ENCODE measurements at regions not wholly inside any gene's neighbourhood (a gene's known extent, or its start where the extent isn't known, plus 50 kb on each side); places are given as distances from the start of the nearest gene placed in this dataset.

DNA sequence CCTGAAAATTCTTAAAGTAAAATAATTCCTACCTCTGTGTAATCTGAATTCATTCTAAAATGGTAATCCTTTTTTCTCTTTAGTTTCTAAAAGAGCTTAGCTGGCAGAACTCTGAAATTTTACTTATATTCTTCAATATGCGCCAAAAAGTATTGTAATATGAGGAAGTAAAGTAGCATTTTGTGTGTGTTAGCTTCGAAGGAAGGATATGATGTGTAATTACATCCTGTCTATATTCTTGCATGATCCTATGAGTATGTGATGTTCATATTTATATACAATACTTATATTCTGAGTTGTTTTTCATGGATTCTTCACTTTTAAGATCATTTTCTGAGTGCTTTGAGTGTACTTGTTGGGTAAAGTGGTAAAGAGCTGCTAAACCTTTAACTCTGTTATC lies 402.9 kb upstream of the PKDCC start:
- H3K4me3 Mint-ChIP-seq = no peak overlapping the region
- no peaks in the 10 kb centered on the region for H3K36me3 Mint-ChIP-seq (ENCODE audit: insufficient read depth in 2 of 2)
- no peak overlapping the region for H3K27ac Mint-ChIP-seq
- no peaks in the 10 kb centered on the region for H3K4me1 Mint-ChIP-seq (ENCODE audit: low read depth)
- H3K27me3 Mint-ChIP-seq (ENCODE audit: low read depth) = peaks cover 9% of the 10 kb centered on the region
- no peak for DNase-seq
- ATAC-seq (replicated peaks in 1 of 2) = no peak
- peaks cover 0 to 3% of the 10 kb centered on the region in 2 donors for H3K9me3 Mint-ChIP-seq

DNA sequence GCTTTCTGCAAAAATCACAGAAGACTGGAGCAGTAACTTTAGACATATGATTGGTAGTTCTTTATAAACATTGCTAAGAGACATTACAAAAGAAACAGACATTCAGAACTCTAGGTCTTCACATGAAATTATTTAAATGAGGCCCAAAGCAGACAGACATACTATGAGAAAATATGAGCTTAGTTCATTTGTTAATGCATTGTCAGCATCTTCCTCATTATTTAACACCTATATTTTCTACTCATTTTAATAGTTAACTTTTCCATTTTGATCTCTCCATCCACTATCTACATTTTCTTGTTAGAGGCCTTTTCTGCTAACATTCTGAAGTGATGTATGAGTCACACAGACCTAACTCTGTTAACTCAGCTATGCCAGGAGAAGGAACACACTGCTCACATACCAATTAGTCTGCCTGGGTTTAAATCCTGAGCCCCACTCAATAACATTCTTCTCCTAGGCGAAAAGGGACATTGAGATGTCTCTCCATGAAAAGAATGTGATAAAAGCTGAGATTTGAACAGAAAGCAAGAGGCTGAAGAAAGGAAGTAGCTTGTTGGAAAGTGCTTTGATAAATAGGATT lies 400.3 kb upstream of the PKDCC start:
- Mint-ChIP-seq H3K4me1 (ENCODE audit: low read depth) (no peaks in the 10 kb centered on the region), H3K9me3 (no peaks in the 10 kb centered on the region), H3K4me3 (no peak overlapping the region), H3K36me3 (ENCODE audit: insufficient read depth in 2 of 2) (no peaks in the 10 kb centered on the region), H3K27me3 (ENCODE audit: low read depth) (peaks cover 9% of the 10 kb centered on the region), H3K27ac (no peak overlapping the region)
- ATAC-seq (replicated peaks in 1 of 2) (no peak), DNase-seq (no peak)

DNA sequence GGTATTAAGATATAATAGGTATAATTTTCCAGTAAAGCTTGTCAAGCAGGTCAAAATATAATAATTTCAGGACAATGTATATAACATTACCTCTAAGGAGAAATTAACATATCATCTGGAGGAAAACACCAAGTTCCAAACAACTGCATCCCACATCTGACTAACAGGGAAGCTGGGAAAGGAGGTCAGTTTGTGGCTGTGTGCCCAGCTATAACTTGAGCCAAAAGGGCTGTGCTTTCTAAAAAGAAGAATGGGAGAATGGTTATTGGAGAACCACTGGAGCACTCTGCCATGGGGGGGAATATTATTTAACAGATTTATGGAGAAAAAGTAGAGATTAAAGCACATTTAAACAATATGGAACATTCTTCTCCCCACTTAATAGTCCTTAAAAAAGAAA lies 390.6 kb upstream of the PKDCC start:
- DNase-seq = no peak
- no peaks in the 10 kb centered on the region for H3K4me1 Mint-ChIP-seq (ENCODE audit: low read depth)

DNA sequence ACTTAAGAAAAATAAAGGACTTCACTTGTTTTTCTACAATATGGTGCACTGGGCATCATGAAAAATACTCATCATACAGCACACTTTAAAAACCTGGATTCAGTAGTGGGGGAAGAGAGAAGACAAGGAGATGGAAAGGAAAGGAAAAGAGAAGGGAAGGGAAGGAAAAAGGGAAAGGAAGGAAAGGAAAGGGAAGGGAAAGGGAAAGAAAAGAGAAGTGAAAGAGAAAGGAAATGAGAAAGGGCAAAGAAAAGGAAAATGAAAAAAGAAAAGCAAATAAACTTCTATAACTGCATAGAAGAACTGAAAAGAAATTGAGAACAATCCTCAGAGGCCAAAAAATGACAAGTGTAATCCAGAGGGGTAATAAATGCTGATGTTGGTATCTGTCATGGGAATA lies 388.1 kb upstream of the PKDCC start:
- DNase-seq = no peak
- no peak overlapping the region for H3K27ac Mint-ChIP-seq
- H3K4me3 Mint-ChIP-seq = no peak overlapping the region
- ATAC-seq (replicated peaks in 1 of 2) = no peak
- H3K27me3 Mint-ChIP-seq (ENCODE audit: low read depth) = no peaks in the 10 kb centered on the region
- H3K9me3 Mint-ChIP-seq = no peaks in the 10 kb centered on the region
- no peaks in the 10 kb centered on the region for H3K4me1 Mint-ChIP-seq (ENCODE audit: low read depth)
- no peaks in the 10 kb centered on the region for H3K36me3 Mint-ChIP-seq (ENCODE audit: insufficient read depth in 2 of 2)

More for the DNA sequence above, 390.6 kb upstream of the PKDCC start:
- no peaks in the 10 kb centered on the region for H3K27me3 Mint-ChIP-seq (ENCODE audit: low read depth)
- ATAC-seq (replicated peaks in 1 of 2) = no peak
- H3K27ac Mint-ChIP-seq = no peak overlapping the region
- no peak overlapping the region for H3K4me3 Mint-ChIP-seq
- H3K36me3 Mint-ChIP-seq (ENCODE audit: insufficient read depth in 2 of 2) = no peaks in the 10 kb centered on the region
- H3K9me3 Mint-ChIP-seq = no peaks in the 10 kb centered on the region

GRCh38 chr2:41662461-41662860 lies 385.4 kb upstream of the PKDCC start:
- H3K4me1 Mint-ChIP-seq (ENCODE audit: low read depth) = no peaks in the 10 kb centered on the region
- no peaks in the 10 kb centered on the region for H3K36me3 Mint-ChIP-seq (ENCODE audit: insufficient read depth in 2 of 2)
- H3K4me3 Mint-ChIP-seq = no peak overlapping the region
- ATAC-seq (replicated peaks in 1 of 2) (no peak), DNase-seq (no peak)
- H3K9me3 Mint-ChIP-seq = no peaks in the 10 kb centered on the region
- no peaks in the 10 kb centered on the region for H3K27me3 Mint-ChIP-seq (ENCODE audit: low read depth)
- no peak overlapping the region for H3K27ac Mint-ChIP-seq

DNA sequence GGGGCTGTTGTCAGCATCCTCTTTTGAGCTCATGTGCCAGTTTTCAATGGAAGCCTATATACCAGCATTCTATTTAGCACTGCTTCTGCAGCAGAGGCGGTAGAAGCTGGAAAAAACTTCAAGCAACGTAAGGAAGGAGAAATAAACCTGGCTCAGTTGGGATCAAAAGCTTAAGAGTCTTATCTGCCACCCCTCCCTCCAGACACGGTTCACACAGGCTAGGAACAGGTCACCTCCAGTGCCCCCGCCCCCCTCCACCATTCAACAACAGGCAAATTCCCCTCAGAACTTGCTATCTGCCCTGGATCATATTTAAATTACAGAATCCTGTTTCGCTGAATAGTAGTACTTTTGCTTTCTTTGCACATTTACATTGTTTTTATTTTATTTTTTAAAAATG lies 384.8 kb upstream of the PKDCC start:
- Mint-ChIP-seq H3K27me3 (ENCODE audit: low read depth) (no peaks in the 10 kb centered on the region), H3K27ac (no peak overlapping the region), H3K9me3 (no peaks in the 10 kb centered on the region), H3K36me3 (ENCODE audit: insufficient read depth in 2 of 2) (no peaks in the 10 kb centered on the region), H3K4me3 (no peak overlapping the region), H3K4me1 (ENCODE audit: low read depth) (no peaks in the 10 kb centered on the region)
- ATAC-seq (replicated peaks in 1 of 2) = no peak
- no peak for DNase-seq

DNA sequence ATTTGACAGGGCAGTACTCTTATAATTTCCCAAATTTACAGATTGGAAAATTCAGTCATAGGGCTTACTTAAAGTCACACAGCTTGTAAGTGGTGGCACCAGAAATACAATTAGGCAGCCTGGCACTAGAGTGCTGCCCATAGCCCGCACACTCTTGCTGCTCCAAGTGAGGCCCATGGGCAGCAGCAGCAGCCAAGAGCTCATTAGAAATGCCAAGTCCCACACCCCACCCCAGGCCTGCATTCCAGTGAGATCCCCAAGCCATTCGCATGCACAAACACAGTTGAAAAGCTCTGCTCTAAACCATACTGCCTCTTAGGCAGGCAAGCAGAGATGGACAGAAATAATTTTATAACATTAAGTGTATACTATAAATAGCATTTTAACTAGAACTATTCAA lies 379.3 kb upstream of the PKDCC start:
- no peak for DNase-seq
- no peak for ATAC-seq (replicated peaks in 1 of 2)
- H3K4me3 Mint-ChIP-seq = no peak overlapping the region
- H3K9me3 Mint-ChIP-seq = no peaks in the 10 kb centered on the region
- H3K4me1 Mint-ChIP-seq (ENCODE audit: low read depth) = no peaks in the 10 kb centered on the region
- peaks cover 4% of the 10 kb centered on the region for H3K27me3 Mint-ChIP-seq (ENCODE audit: low read depth)
- no peak overlapping the region for H3K27ac Mint-ChIP-seq
- no peaks in the 10 kb centered on the region for H3K36me3 Mint-ChIP-seq (ENCODE audit: insufficient read depth in 2 of 2)

- Mint-ChIP-seq H3K36me3 (ENCODE audit: insufficient read depth in 2 of 2) (no peaks in the 10 kb centered on the region), H3K4me3 (no peak overlapping the region), H3K27ac (no peak overlapping the region), H3K4me1 (ENCODE audit: low read depth) (no peaks in the 10 kb centered on the region), H3K27me3 (ENCODE audit: low read depth) (peaks cover under 1% of the 10 kb centered on the region), H3K9me3 (no peaks in the 10 kb centered on the region)
- ATAC-seq (replicated peaks in 1 of 2) = no peak
- no peak for DNase-seq
Observed at GRCh38 chr2:41678639-41679038, 369.2 kb upstream of the PKDCC start.

DNA sequence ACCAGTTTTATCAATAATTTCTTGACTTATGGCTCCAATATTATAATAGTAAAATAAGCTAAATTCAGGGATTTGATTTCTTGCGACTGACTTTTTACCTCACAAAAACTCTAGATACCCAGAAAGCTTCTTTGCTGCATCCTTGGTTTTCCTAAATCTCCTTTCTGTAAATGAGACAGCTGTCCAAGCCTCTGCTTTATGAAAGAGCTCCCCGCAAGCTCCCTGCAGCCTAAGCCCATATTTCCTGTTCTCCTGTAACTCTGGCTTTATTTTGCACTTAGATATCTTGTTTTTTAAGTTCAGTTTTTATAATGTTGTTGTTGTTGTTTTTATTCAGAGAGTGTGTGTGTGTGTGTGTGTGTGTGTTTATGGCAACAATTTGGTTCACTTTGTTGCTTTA lies 361.7 kb upstream of the PKDCC start:
- DNase-seq (no peak), ATAC-seq (replicated peaks in 1 of 2) (no peak)
- no peak overlapping the region for H3K27ac Mint-ChIP-seq
- H3K36me3 Mint-ChIP-seq (ENCODE audit: insufficient read depth in 2 of 2) = no peaks in the 10 kb centered on the region
- H3K4me1 Mint-ChIP-seq (ENCODE audit: low read depth) = no peaks in the 10 kb centered on the region
- no peaks in the 10 kb centered on the region for H3K9me3 Mint-ChIP-seq
- no peaks in the 10 kb centered on the region for H3K27me3 Mint-ChIP-seq (ENCODE audit: low read depth)
- H3K4me3 Mint-ChIP-seq = no peak overlapping the region

DNA sequence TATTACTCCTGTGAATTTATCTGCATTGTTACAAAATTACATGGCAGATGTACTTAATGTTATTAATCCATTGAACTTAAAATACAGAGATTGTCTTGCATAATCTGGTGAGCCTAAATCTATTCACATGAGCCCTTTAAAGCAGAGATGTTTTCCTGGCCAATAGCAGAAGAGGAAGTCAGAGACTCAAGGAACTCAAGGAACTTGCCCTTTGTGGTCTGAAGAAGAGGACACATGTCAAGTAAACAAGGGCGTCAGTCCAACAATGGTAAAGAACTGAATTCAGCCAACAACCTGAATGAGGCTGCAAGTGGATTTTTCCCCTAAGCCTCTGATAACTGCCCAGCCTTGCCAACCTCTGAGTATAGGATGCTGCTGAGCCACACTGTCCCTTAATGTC lies 356.3 kb upstream of the PKDCC start:
- no peak for ATAC-seq (replicated peaks in 1 of 2)
- no peaks in the 10 kb centered on the region for H3K36me3 Mint-ChIP-seq (ENCODE audit: insufficient read depth in 2 of 2)
- no peaks in the 10 kb centered on the region for H3K4me1 Mint-ChIP-seq (ENCODE audit: low read depth)
- no peaks in the 10 kb centered on the region for H3K9me3 Mint-ChIP-seq
- H3K27ac Mint-ChIP-seq = no peak overlapping the region
- peaks cover 7% of the 10 kb centered on the region for H3K27me3 Mint-ChIP-seq (ENCODE audit: low read depth)
- no peak for DNase-seq
- no peak overlapping the region for H3K4me3 Mint-ChIP-seq

GRCh38 chr2:41694536-41695049 lies 353.2 kb upstream of the PKDCC start:
- Mint-ChIP-seq H3K36me3 (ENCODE audit: insufficient read depth in 2 of 2) (no peaks in the 10 kb centered on the region), H3K27me3 (ENCODE audit: low read depth) (peaks cover 7% of the 10 kb centered on the region), H3K4me1 (ENCODE audit: low read depth) (no peaks in the 10 kb centered on the region), H3K27ac (no peak overlapping the region), H3K4me3 (no peak overlapping the region), H3K9me3 (no peaks in the 10 kb centered on the region)
- no peak for DNase-seq
- no peak for ATAC-seq (replicated peaks in 1 of 2)

GRCh38 chr2:41695198-41696113 lies 352.4 kb upstream of the PKDCC start:
- no peak for ATAC-seq (replicated peaks in 1 of 2)
- H3K4me3 Mint-ChIP-seq = no peak overlapping the region
- H3K4me1 Mint-ChIP-seq (ENCODE audit: low read depth) = no peaks in the 10 kb centered on the region
- H3K36me3 Mint-ChIP-seq (ENCODE audit: insufficient read depth in 2 of 2) = no peaks in the 10 kb centered on the region
- H3K27ac Mint-ChIP-seq = no peak overlapping the region
- no peaks in the 10 kb centered on the region for H3K9me3 Mint-ChIP-seq
- DNase-seq = no peak
- peaks cover 14% of the 10 kb centered on the region for H3K27me3 Mint-ChIP-seq (ENCODE audit: low read depth)

- H3K4me3 Mint-ChIP-seq = no peak overlapping the region
- no peak for ATAC-seq (replicated peaks in 1 of 2)
- DNase-seq = no peak
- peaks cover 7% of the 10 kb centered on the region for H3K27me3 Mint-ChIP-seq (ENCODE audit: low read depth)
- H3K27ac Mint-ChIP-seq = no peak overlapping the region
- H3K9me3 Mint-ChIP-seq = no peaks in the 10 kb centered on the region
- no peaks in the 10 kb centered on the region for H3K36me3 Mint-ChIP-seq (ENCODE audit: insufficient read depth in 2 of 2)
- no peaks in the 10 kb centered on the region for H3K4me1 Mint-ChIP-seq (ENCODE audit: low read depth)
Observed at GRCh38 chr2:41697389-41697788, 350.4 kb upstream of the PKDCC start.

Data from activated T-cell treated with anti-CD3 and anti-CD28 coated beads, Interleukin-2, amount 50 U/mL, for 72 hours (primary cell).